GM11168 (cell line): ENCODE measurements at regions not wholly inside any gene's neighbourhood (a gene's known extent, or its start where the extent isn't known, plus 50 kb on each side); places are given as distances from the start of the nearest gene placed in this dataset.
"Not testable (repeated sequence)": the region's sequence is repeated elsewhere in the genome, so short reads cannot be mapped to it uniquely, and the experiment has no call there.

ENCODE experiments used
- in situ Hi-C: fragments of 300-500 bp; cut with MboI; formaldehyde crosslinking; loops from one replicate; pipeline ENCODE4 v1.12.0; 2022; ENCODE audit warnings: low sequenced_read_pairs; ENCODE audit not compliant: unreplicated experiment

DNA sequence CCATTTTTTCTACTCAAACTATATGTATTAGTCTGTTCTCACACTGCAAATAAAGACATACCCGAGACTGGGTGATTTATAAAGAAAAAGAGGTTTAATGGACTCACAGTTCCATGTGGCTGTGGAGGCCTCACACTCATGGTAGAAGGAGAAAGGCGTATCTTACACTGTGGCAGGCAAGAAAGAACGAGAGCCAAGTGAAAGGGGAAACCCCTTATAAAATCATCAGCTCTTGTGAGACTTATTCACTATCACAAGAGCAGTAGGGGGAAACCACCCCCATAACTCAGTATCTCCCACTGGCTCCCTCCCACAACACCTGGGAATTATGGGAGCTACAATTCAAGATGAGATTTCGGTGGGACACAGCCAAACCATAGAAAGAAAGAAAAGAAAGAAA lies 266.3 kb upstream of the TLE3 start:
- in situ Hi-C loops: not testable (repeated sequence)

DNA sequence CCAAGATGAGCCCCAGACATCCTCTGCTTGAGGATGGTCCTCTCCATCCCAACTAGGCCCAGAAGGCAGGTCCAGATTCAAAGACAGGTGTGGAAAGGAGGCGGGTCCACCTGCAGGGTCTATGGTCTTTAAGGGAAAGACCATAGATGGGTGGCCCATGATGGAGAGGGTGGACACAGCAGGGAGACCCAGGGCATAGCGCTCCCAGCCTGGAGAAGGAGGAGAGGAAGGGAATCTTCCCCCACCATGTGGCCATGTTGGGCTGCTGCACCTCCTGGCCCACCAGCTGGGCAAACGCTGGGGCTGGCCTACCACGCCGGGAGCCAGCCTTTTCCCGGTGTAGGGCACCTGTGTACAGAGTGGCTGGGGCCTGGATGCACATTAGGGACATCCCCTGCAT lies 265.2 kb upstream of the TLE3 start:
- in situ Hi-C loops: no loop called here

DNA sequence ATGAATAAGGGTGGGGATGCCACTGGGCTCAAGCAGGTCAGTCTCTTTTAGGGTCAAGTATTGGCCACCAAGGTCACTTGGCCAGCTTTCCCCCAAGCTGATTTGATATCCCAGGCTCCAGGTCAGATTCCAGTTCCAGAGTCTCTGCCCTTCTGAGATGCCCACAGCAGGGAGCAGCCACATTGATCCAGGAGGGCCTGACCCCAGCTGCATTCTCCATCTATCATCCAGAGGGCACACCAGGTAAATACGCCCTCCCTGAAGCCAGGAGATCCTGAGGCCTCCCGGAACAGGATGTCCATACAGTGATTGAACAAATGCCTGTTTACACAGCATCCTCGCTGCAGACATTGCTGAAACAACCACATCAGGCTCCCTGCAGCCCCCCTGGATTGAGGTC lies 264.6 kb upstream of the TLE3 start:
- in situ Hi-C loops: no loop called here

DNA sequence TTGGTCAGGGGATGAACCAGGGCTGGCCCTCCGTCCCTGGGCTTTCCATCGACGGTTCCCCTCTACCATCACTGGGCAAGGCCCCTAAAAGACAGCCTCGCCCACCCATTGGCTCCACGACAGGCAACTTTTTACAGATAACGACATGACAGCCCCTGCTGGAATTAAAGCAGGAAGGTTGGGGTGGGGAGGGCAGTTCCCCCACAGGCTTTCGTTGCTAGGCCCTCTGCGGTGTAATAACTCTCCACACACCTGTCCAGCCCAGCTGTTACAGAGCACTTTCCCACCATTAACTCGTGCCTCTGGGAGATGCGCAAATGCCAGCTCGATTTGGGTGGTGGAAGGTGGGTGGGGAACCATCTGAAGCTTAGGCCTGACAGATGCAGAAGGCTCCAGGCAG lies 264.2 kb upstream of the TLE3 start:
- in situ Hi-C loops: no loop called here

DNA sequence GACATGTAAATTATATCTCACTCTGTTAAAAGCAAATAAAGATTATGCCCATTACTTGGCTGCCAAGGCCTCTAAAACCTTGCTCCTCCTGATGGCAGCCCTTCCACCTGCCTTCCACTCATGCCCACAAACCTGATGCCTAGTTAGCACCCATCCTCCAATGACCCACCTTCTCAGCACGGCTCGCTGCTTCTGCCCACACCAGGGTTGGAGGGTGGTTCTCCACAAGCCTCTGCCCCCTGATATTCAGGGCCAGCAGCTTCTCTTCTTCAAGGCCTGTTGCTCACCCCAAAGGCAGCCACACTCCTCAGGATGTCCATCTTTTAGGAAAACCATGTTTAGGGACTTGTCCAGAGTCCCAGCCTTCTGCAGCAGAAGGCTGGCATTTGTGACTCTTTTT lies 263.4 kb upstream of the TLE3 start:
- in situ Hi-C loops: no loop called here

DNA sequence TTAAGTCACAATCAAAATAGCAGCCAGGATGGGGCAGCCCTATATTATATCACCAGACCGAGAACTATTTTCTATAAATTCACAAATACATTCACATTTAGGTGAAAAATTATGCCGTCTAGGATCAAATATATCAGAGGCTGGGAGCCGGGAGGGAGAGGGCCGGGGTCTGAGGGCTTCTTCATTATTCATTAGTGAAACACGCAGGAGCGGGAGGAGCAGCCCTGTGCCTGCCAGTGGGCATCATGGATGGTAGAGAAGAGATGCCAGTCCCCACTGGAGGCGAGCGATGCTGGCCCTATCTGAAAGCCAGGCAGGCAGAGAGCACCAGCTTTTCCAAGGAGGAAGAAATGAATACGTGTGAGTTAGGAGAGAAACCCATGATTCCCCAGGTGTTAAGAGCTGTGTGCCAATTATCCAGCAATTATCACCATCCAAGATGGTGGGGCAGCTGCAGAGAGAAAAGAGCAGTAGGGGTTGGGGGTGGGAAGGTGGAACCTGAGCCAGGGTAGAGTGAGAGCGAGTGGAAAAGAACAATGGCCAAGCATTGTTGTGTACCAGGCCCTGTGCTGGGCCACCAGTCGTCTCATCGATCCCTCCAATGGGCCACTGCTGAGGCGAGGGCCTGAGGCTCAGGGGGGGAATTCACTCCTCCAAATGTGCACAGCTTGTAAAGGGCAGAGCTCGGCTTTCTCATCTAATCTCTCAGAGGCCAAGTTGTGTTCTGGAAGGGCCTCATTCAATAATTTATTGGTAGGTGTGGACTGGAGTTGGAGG lies 261.3 kb upstream of the TLE3 start:
- in situ Hi-C loops: no loop called here

DNA sequence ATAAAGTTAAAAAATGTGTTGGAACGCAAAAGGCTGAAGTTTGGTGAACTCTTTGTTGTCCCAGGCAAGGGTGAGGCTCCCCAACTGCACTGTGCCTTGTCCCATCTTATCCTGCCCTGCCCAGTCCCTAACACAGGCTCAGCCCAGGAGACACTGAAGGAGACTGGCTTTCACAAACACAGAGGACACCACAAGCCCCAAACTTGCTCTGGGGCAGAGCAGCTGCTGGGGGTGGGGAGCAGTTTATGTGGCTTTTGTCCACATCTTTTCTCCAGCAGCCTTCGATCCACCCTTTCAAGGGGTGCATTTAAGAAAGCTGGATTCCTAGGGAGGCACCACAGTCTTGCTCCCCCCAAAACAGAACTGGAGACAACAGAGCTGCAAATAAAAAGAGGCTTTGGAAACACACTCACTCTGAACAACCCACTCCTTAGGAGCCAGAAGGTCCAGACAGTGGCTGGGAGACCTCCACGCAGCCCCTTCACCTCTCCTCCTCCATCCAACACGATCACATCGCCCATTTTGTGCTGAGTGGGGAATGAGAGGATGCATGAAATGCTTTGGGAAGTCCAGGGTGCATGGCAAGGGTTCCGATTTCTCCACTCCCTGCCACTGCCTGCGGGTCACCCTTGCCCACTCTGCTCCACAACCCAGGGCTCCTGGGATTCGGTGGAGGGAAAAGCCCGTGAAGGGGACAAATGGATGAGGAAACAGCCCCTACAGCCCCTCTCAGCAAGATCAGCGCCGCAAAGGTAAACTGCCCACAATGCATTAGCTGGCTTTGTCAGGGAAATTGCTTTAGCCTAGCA lies 260.5 kb upstream of the TLE3 start:
- in situ Hi-C loops: no loop called here

DNA sequence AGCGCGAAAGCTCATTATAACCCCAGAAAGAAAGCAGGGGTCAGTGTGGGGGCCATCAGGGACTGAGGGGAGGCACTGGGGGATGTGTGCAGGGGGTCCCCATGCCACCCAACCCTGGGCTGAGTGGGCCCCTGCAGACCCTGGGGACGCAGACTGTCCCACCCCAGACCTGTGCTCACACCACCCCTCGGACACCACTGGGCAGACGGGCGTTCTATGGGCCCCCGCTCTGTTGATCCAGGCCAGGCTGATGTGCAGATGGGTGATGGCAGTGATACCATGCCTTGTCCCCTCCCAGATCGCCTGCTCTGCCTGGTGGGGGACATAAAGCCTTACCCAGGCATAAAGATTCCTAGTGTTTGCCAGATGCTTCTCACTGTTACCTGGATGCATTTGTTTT lies 259.7 kb upstream of the TLE3 start:
- in situ Hi-C loops: no loop called here

DNA sequence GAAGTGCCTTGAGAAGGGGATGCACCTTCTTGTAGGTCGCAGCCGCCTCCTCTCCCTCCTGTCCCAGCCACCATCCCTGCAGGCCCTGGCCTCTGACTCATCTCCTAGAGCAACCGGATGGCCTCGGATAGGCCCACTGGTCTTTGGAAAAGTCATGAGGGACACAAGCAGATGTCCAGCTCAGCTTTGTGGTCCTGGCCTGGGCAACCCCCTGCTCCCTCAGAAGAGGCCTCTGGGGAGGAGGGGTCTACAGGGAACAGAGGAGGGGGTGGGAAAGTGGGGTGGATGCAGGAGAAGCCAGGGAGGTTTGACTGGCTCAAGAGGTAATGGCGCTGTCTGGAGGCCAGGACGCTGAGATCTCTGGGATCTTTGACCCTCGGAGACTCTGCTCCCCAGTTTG lies 259.2 kb upstream of the TLE3 start:
- in situ Hi-C loops: no loop called here

DNA sequence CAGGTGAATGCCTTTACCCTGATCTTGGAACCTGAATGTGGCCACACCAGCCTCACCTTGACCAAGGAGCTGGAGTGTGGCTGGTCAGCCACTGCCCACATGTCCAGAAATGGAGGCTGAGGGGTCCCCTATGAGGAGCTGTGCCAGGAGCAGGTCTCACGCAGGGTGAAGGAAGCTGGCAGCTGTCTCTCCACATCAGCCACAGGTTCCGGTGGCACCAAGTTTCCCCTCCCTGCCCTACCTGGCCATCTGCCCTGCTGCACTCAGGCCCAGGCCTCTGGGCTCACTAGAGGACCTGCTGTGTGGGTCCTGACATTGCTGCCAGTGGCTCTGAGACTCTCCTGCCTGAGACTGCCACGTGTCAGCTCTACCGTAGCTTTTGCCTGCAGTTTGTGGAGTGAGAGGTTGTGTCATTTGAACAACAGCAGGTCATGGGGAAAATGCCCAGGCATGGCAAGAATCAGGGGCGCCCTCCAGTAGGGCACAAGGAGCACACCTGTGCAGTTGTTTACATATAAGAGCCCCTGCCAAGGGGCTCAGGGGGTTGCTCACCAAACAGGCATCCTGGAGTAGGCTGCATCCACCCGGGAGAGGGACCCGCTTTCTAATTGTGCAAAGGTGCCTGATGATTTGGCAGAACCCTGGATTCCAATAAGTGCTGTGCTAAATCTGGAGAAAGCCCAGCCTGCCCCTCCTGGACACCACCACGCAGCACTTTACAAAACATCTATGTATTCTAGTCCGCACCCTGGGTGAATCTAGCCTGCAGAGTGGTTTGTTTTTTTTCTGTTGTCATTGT lies 258.5 kb upstream of the TLE3 start:
- in situ Hi-C loops: no loop called here

DNA sequence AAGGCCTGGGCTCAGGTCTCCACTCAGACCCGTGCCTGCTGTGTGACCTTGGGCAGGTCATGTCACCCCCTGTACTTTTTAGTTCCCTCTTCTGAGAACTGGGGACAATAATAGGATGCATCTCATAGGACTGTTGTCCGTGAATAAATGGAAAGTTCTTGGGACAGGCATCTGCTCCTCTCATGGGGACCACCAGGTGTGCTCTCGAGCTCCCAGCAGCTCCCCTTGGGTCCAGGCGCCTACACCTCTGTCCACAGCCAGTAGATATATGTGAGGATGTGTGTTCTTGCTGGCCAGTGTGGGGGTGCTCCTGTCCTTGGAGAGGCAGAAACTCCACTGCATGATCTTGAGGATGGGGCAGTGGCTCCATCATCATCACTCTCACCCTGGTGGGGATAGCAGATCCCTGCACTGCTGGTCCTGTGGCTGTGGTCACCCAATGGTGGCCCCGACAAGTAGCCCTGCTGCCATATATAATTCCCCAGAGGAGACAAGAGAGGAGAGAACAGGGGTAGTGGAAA lies 257.6 kb upstream of the TLE3 start:
- in situ Hi-C loops: no loop called here

DNA sequence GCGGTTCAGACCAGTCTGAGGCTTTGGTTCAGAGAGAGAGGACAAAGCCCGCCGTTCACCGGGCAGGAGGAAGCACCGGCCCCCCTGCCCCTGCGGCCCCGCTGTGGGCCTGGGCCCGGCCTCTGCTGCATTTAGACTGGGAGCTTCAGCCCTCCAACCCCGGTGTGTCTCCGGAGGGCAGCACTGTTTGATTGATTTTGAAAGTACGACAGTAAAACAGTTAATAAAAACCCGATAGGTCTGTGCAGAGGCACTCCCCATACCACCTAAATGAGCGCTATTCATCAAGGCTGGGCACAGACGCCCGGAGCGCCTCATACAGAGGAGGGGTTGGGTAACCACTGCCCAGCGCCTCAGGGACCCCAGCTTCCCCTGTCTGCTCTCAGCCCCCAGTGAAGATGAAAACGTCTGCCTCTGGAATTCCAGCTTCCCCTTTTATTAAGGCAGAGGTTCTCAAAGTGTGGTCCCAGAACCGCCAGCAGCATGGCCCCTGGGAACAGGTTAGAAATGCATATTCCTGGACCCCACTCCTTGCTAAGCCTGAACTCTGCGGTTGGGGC lies 256.7 kb upstream of the TLE3 start:
- in situ Hi-C loops: no loop called here

DNA sequence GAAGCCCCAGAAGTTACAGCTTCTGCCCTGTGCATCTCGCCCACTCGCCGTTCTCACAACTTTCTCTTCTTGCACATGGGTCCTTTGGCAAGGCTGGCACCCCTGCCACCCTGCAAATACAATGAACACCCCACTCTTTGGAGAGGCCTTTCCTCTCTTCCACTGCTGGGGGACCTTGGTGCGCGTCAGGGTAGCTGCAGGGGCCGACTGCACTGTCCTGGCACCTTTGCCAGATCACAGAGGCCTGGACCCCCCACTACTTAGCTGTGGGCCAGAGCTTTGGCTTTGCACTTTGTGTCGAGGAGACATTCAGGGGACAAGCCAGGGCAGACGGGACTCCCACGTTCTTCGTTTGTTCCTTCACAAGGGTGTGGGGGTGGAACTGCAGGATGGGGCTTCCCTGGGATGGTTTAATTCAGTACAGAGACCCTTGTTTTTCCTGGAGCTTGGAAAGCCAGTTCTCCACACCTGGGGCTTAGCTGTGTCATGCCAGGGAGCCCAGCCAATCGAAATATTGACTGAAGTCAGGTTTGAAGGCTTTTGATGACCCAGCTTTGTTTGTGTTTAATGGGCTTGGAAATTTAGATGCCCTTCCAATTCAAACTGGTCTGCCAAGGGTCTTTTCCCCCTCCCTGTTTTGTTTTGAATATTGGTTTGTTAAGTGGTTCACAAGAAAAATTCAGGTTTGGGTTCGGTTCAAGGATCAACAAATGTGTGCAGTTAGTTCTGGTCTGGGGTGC lies 256.1 kb upstream of the TLE3 start:
- in situ Hi-C loops: no loop called here

DNA sequence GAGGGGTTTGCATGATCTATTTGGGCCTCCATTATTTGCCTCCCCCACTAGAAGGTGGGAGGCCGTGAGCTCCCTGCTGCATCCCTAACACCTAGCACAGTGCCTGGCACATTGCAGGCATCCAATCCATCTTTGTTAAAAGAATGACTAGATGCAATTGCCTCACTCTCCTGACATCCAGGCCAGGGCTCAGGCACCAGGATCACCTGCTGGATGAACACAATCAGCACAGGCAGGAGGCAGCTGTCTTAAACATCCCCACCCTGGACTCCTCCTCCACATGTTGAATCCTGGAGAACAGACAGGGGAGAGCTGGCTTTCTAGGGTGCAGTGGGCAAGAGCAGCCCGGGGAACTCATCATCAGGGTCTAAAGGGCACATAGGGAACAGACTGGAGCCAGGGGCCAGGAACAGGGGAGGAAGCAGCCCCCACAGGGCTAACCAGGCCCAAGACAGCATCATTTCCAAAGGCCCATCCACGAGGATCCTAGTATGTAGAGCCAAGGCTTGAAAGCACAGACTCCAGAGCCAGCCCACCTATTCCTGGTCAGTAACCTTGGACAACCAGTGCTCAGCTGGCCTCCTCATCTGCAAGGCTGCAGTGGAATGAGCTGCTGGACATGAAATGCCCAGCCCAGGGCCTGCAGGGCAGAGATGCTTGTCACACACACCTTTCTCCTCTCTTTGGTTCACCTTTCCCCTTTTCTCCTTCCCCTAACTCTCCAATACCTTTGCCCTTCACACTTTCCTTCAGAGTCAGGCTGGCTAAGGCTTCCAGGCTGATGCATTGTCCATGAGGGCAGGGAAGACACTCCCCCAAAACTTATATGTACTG lies 254.4 kb upstream of the TLE3 start:
- in situ Hi-C loops: no loop called here

DNA sequence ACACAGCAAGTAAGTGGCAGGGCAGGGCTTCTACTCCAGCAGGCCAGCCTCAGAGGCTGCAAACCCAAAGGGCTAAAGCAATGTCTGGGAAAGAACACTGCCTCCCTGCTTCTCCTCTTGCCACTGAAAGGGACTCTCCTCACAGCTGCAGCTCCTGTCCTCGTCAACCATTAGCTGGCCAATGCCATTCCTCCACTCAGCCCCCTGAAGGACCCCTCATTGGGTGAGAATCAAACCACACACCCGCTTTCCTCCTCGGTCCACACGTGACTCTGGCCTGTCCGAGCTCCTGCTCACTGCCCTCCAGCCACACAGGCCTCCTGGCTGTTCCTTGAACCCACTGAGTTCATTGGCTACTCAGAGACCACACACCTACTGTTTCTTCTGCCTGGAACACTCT lies 253.7 kb upstream of the TLE3 start:
- in situ Hi-C loops: no loop called here

DNA sequence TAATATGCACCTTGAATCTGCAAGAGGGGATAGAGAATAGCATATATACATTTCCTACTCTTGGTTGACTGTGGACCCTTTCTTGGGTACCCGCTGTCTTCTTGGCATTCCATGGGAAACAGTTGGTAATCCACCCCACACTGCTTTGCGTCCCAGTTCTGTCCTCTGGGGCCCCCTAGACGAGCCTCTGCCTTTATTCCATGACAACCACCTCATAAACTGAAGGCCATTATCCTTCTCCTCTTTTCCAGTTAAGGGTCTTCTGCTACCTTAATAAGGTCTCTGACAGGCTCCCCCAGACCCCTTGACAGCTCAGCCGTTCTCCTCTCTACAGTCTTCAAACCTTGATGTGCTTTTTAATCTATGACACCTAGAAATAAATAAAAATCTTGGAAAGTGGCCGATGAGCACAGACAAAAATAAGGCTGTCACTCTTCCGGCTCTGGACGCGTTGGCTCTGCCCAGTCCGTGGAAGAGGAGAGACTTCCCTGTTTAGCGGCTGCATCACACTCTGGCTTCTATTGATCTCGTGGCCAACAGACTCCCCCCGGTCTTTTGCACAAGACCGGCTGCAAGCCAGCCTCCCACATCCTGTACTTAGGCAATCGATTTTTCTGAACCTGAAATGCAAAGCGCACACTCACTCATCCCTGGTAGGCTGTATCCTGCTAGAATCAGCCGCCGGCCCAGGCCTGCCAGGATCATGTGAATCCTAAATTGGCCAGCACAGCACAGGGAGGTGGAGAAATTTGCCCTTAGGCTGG lies 251.0 kb upstream of the TLE3 start:
- in situ Hi-C loops: no loop called here

DNA sequence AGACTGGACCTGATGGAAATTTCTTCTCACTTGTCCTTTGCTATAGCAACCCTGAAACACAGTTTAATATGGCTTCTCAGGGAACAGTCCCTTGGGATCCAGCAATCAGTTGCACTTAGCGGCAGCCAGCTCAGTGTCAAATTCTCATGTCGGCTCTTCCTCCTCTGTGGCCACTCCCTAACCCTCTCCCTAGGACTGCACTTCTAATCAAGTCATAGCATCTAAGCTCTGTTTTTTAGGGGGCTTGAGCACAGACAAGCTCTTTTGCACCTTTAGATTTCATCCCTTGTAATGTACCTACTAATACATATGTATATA lies 250.5 kb upstream of the TLE3 start:
- in situ Hi-C loops: no loop called here
